Natural killer cell (primary cell): ENCODE measurements at regions not wholly inside any gene's neighbourhood (a gene's known extent, or its start where the extent isn't known, plus 50 kb on each side); places are given as distances from the start of the nearest gene placed in this dataset.

Experiments used
- ATAC-seq, 3 donors: fragments of 150-1000 bp in 2 of 3; fragments of 200-7000 bp in 1 of 3; cut with Tn5 transposase; 1 replicate in 1 of 3; 2 replicates in 2 of 3; pipeline ENCODE4 v1.10.0; 2021; ENCODE audit warnings: mild to moderate bottlenecking in 2 of 3, moderate library complexity in 2 of 3
- DNase-seq, 2 donors: peaks; one replicate each; pipeline versions ENCODE4 v3.0.0 to v3.0.0-alpha.2; 2013 to 2021; ENCODE audit warnings: mixed read lengths in 1 of 2
- H3K27ac ChIP-seq: one replicate; pipeline ENCODE4 v1.5.1; 2013; ENCODE audit warnings: mild to moderate bottlenecking, low read length
- H3K27me3 ChIP-seq: one replicate; pipeline ENCODE4 v1.6.1; 2013; ENCODE audit warnings: low read length; ENCODE audit not compliant: control insufficient read depth, insufficient read depth
- H3K36me3 ChIP-seq: one replicate; pipeline ENCODE4 v1.6.1; 2013; ENCODE audit warnings: low read length; ENCODE audit not compliant: control insufficient read depth, insufficient read depth
- H3K4me1 ChIP-seq: one replicate; pipeline ENCODE4 v1.6.1; 2013; ENCODE audit warnings: low read length; ENCODE audit not compliant: control insufficient read depth, insufficient read depth
- H3K4me3 ChIP-seq: one replicate; pipeline ENCODE4 v1.5.1; 2013; ENCODE audit warnings: low read length
- H3K9me3 ChIP-seq: one replicate; pipeline ENCODE4 v1.6.1; 2013; ENCODE audit warnings: low read length; ENCODE audit not compliant: control insufficient read depth, insufficient read depth
- H3K27ac Mint-ChIP-seq, 2 donors: one replicate each; pipeline ENCODE4 v1.8.0; 2022; ENCODE audit warnings: mild to moderate bottlenecking in 2 of 2, mixed read lengths in 2 of 2, moderate library complexity in 1 of 2
- H3K27me3 Mint-ChIP-seq, 2 donors: one replicate each; pipeline ENCODE4 v1.8.0; 2022; ENCODE audit warnings: low read depth in 2 of 2, mixed read lengths in 2 of 2
- H3K36me3 Mint-ChIP-seq: one replicate; pipeline ENCODE4 v1.8.0; 2022; ENCODE audit warnings: mixed read lengths
- H3K4me1 Mint-ChIP-seq, 2 donors: one replicate each; pipeline ENCODE4 v1.8.0; 2022; ENCODE audit warnings: mixed read lengths in 2 of 2
- H3K4me3 Mint-ChIP-seq: one replicate; pipeline ENCODE4 v1.8.0; 2022; ENCODE audit warnings: mild to moderate bottlenecking, moderate library complexity, mixed read lengths
- H3K9me3 Mint-ChIP-seq, 2 donors: one replicate each; pipeline ENCODE4 v1.8.0; 2022; ENCODE audit warnings: mixed read lengths in 2 of 2
- CTCF ChIP-seq: fragments of 200-600 bp; IDR thresholded peaks from one replicate; pipeline ENCODE4 v1.8.0; 2022; ENCODE audit warnings: antibody characterized with exemption
- WGBS: methylation state at CpG from one replicate; pipeline ENCODE4 v1.1.7; 2013; ENCODE audit warnings: missing lambda C conversion rate; ENCODE audit not compliant: insufficient coverage; 5-methylcytosine and 5-hydroxymethylcytosine counted together
- intact Hi-C: fragments of 100-400 bp; cut with micrococcal nuclease; formaldehyde crosslinking; loops from one replicate; pipeline ENCODE4 v1.14.2; 2022

GRCh38 chr7:17678896-17679295, 261.4 kb downstream of the SNX13 start:
- H3K4me3 ChIP-seq, result no peak overlapping the region
- peaks cover 7 to 8% of the 10 kb centered on the region in 2 donors for H3K4me1 Mint-ChIP-seq
- H3K4me1 ChIP-seq, result no peaks in the 10 kb centered on the region
- H3K27ac ChIP-seq, result no peak overlapping the region
- H3K36me3 Mint-ChIP-seq, result no peaks in the 10 kb centered on the region
- no peaks in the 10 kb centered on the region for H3K27me3 ChIP-seq
- no peak for ATAC-seq
- H3K9me3 ChIP-seq, result no peaks in the 10 kb centered on the region
- no peaks in the 10 kb centered on the region for H3K9me3 Mint-ChIP-seq
- TF ChIP-seq CTCF, result no peak
- no peak overlapping the region for H3K27ac Mint-ChIP-seq
- H3K4me3 Mint-ChIP-seq, result no peak overlapping the region
- DNase-seq, result no peak
- H3K27me3 Mint-ChIP-seq, result peaks cover 0 to 9% of the 10 kb centered on the region in 2 donors
- intact Hi-C loops, result no loop called here
- 100% methylated on average over 1 of the region's 2 CpGs for WGBS
- H3K36me3 ChIP-seq, result no peaks in the 10 kb centered on the region

- no peak overlapping the region for H3K4me3 ChIP-seq
- ATAC-seq, result no peak
- Mint-ChIP-seq H3K4me1 (peaks cover 4 to 5% of the 10 kb centered on the region in 2 donors), H3K4me3 (no peak overlapping the region), H3K9me3 (no peaks in the 10 kb centered on the region), H3K36me3 (no peaks in the 10 kb centered on the region), H3K27ac (no peak overlapping the region), H3K27me3 (peaks cover 0 to 6% of the 10 kb centered on the region in 2 donors)
- WGBS, result 94% methylated on average over 4 of the region's 4 CpGs
- no peaks in the 10 kb centered on the region for H3K36me3 ChIP-seq
- no peaks in the 10 kb centered on the region for H3K27me3 ChIP-seq
- DNase-seq, result no peak
- intact Hi-C loops, result no loop called here
- no peaks in the 10 kb centered on the region for H3K4me1 ChIP-seq
- no peak overlapping the region for H3K27ac ChIP-seq
- no peak for TF ChIP-seq CTCF
- H3K9me3 ChIP-seq, result no peaks in the 10 kb centered on the region
These were observed 260.8 kb downstream of the SNX13 start for GRCh38 chr7:17679458-17679857.

- Histone ChIP-seq H3K4me1 (no peaks in the 10 kb centered on the region), H3K4me3 (no peak overlapping the region), H3K27me3 (no peaks in the 10 kb centered on the region), H3K27ac (no peak overlapping the region), H3K36me3 (no peaks in the 10 kb centered on the region), H3K9me3 (no peaks in the 10 kb centered on the region)
- peak in 1 of 2 donors; percentile 5 for DNase-seq
- ATAC-seq, result peak in 1 of 3 donors; percentile 30
- no peaks in the 10 kb centered on the region for H3K9me3 Mint-ChIP-seq
- no peaks in the 10 kb centered on the region for H3K4me1 Mint-ChIP-seq
- intact Hi-C loops, result loop anchor here (2.0 to 5.0 kb wide), 3 partner anchors 1372 to 1985 kb away; no protein-coding TSS in a partner anchor
- TF ChIP-seq CTCF, result no peak
- H3K27ac Mint-ChIP-seq, result no peak overlapping the region
- no peaks in the 10 kb centered on the region for H3K36me3 Mint-ChIP-seq
- H3K27me3 Mint-ChIP-seq, result peaks cover 0 to under 1% of the 10 kb centered on the region in 2 donors
- H3K4me3 Mint-ChIP-seq, result no peak overlapping the region
- WGBS, result 79% methylated on average over 6 of the region's 6 CpGs
These were observed 260.3 kb downstream of the SNX13 start for GRCh38 chr7:17680026-17680425.

DNA sequence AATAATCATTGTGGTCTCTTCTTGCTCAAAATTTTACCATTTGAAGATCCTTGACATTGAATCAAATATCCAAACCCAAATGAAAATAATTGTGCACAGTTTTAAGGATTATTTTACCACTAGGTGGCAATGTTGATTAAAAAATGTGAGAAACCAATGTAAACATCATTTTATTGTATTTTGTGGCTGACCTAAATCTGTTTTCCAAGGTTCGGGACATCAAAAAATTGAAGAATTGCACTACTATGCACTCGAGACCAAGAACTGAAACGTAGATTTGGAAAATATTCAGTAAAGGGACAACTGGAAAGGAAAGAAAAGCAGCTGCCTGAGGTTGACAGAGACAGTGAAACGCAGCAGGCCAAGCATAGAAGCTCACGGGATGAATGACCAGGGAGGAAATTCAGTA, 259.3 kb downstream of the SNX13 start:
- no peaks in the 10 kb centered on the region for H3K9me3 ChIP-seq
- intact Hi-C loops, result loop anchor here (2.0 to 5.0 kb wide), 3 partner anchors 1371 to 1984 kb away; no protein-coding TSS in a partner anchor
- H3K4me3 ChIP-seq, result no peak overlapping the region
- Mint-ChIP-seq H3K4me3 (no peak overlapping the region), H3K9me3 (no peaks in the 10 kb centered on the region), H3K4me1 (no peaks in the 10 kb centered on the region), H3K27ac (no peak overlapping the region), H3K36me3 (no peaks in the 10 kb centered on the region), H3K27me3 (no peaks in the 10 kb centered on the region)
- no peaks in the 10 kb centered on the region for H3K4me1 ChIP-seq
- H3K36me3 ChIP-seq, result no peaks in the 10 kb centered on the region
- H3K27ac ChIP-seq, result no peak overlapping the region
- WGBS, result 42% methylated on average over 5 of the region's 5 CpGs
- no peak for ATAC-seq
- H3K27me3 ChIP-seq, result no peaks in the 10 kb centered on the region
- peak; percentile 65 for TF ChIP-seq CTCF
- DNase-seq, result peak in 1 of 2 donors; percentile 42
